ENCODE measurements at regions not wholly inside any gene's neighbourhood (a gene's known extent, or its start where the extent isn't known, plus 50 kb on each side); places are given as distances from the start of the nearest gene placed in this dataset.

DNA sequence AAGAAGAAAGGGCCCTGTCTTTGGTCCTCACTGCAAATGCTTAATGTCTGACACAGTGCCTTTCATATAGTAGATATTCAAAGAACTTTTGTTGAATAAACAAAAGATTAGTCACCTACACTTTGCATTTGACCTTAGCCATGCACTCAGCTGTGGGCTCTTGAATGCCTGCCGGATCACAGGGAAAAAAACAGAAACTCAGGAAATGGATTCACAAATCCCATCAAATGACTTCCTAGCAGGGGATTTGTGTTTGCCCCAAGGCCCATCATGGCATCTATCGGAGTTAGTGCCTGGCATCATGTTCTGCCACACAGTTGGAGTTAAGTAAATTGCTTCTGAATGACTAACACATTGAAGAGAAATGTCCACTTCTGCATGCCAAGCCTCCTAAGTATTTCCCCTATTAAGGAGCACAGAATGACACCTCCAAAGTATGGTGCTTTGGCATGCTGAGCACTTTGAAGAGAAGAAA, 72.3 kb upstream of the DST start:
- H3K27ac Mint-ChIP-seq, result no peak overlapping the region
- DNase-seq (no peak), ATAC-seq (no peak)
- ChIA-PET CTCF (interaction anchor here (1.3 kb wide), 1 partner anchor 136 kb away, joined by 4 read pairs; no protein-coding TSS in a partner anchor), POLR2A (no interaction called here)
- H3K4me3 Mint-ChIP-seq, result no peak overlapping the region
- no peaks in the 10 kb centered on the region for H3K36me3 Mint-ChIP-seq (ENCODE audit: low read depth)
- H3K27me3 Mint-ChIP-seq (ENCODE audit: low read depth), result peaks cover under 1% of the 10 kb centered on the region
- no peaks in the 10 kb centered on the region for H3K4me1 Mint-ChIP-seq (ENCODE audit: low read depth)
- no peaks in the 10 kb centered on the region for H3K9me3 Mint-ChIP-seq (ENCODE audit: insufficient read depth)

DNA sequence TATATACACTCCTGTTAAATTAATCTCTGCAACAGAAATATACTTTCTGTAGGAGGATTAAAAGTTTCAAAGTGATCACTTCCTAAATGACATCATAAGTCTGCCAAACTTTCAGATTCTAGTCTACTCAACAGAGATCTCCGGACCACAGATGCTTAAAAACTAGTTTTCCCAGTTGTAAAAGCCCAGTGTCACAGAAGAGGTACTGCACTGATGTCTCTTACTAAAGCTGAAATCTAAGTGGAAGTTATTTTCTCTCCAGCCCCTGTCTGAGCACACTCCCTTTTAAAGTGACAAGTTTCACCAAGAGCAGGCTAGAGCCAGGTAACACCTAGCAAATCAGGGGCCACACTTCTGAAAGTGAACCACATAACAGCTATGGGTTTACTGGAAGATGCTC, 71.6 kb upstream of the DST start:
- Mint-ChIP-seq H3K27ac (no peak overlapping the region), H3K27me3 (ENCODE audit: low read depth) (peaks cover 4% of the 10 kb centered on the region), H3K4me3 (no peak overlapping the region), H3K36me3 (ENCODE audit: low read depth) (no peaks in the 10 kb centered on the region), H3K9me3 (ENCODE audit: insufficient read depth) (no peaks in the 10 kb centered on the region), H3K4me1 (ENCODE audit: low read depth) (no peaks in the 10 kb centered on the region)
- ChIA-PET POLR2A (no interaction called here), CTCF (interaction anchor here (3.9 kb wide), 1 partner anchor 137 kb away, joined by 15 read pairs; no protein-coding TSS in a partner anchor)
- DNase-seq, result no peak
- ATAC-seq, result no peak

GRCh38 chr6:56713254-56713672, 70.6 kb upstream of the DST start:
- no peaks in the 10 kb centered on the region for H3K4me1 Mint-ChIP-seq (ENCODE audit: low read depth)
- ATAC-seq, result no peak
- H3K27me3 Mint-ChIP-seq (ENCODE audit: low read depth), result peaks cover 4% of the 10 kb centered on the region
- no peaks in the 10 kb centered on the region for H3K9me3 Mint-ChIP-seq (ENCODE audit: insufficient read depth)
- DNase-seq, result no peak
- CTCF ChIA-PET, result interaction anchor here (1.3 to 3.9 kb wide), 2 partner anchors 138 to 190 kb away, joined by 3 to 15 read pairs; no protein-coding TSS in a partner anchor
- H3K4me3 Mint-ChIP-seq, result no peak overlapping the region
- POLR2A ChIA-PET, result no interaction called here
- no peak overlapping the region for H3K27ac Mint-ChIP-seq
- no peaks in the 10 kb centered on the region for H3K36me3 Mint-ChIP-seq (ENCODE audit: low read depth)

- no peaks in the 10 kb centered on the region for H3K36me3 Mint-ChIP-seq (ENCODE audit: low read depth)
- no peaks in the 10 kb centered on the region for H3K9me3 Mint-ChIP-seq (ENCODE audit: insufficient read depth)
- no peak for ATAC-seq
- CTCF ChIA-PET, result interaction anchor here (2.0 to 3.9 kb wide), 3 partner anchors 13 to 606 kb away, joined by 7 to 15 read pairs (median 13); partner anchors contain the start of gene PRIM2
- DNase-seq, result no peak
- H3K27ac Mint-ChIP-seq, result no peak overlapping the region
- H3K4me1 Mint-ChIP-seq (ENCODE audit: low read depth), result no peaks in the 10 kb centered on the region
- no peak overlapping the region for H3K4me3 Mint-ChIP-seq
- peaks cover 4% of the 10 kb centered on the region for H3K27me3 Mint-ChIP-seq (ENCODE audit: low read depth)
- POLR2A ChIA-PET, result no interaction called here
Measured at GRCh38 chr6:56710967-56711366, 68.3 kb upstream of the DST start.

DNA sequence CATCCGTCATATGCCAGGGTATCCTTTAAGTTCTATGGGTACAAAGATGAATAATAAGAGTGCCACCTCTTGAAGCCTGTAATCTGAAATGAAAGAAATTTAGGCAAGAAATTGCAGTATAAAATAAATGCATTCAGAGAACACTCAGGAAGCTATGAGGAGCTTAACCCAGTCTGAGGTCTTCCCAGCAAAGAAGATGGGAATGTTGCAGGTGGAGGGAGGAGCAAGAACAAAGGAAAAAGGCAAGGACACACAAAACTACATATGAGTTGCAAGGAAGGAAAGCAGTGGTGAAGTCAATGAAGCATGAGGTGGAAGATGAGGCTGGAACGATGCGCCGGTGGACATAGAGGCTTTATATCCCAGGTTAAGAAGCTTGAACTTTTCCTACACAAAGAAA, 67.0 kb upstream of the DST start:
- Mint-ChIP-seq H3K27me3 (ENCODE audit: low read depth) (peaks cover 4% of the 10 kb centered on the region), H3K36me3 (ENCODE audit: low read depth) (no peaks in the 10 kb centered on the region), H3K4me1 (ENCODE audit: low read depth) (no peaks in the 10 kb centered on the region), H3K4me3 (no peak overlapping the region), H3K27ac (no peak overlapping the region), H3K9me3 (ENCODE audit: insufficient read depth) (no peaks in the 10 kb centered on the region)
- ChIA-PET POLR2A (no interaction called here), CTCF (interaction anchor here (1.1 to 3.2 kb wide), 4 partner anchors 12 to 607 kb away, joined by 3 to 13 read pairs (median 6); partner anchors contain the start of gene PRIM2)
- DNase-seq, result no peak
- ATAC-seq, result no peak

DNA sequence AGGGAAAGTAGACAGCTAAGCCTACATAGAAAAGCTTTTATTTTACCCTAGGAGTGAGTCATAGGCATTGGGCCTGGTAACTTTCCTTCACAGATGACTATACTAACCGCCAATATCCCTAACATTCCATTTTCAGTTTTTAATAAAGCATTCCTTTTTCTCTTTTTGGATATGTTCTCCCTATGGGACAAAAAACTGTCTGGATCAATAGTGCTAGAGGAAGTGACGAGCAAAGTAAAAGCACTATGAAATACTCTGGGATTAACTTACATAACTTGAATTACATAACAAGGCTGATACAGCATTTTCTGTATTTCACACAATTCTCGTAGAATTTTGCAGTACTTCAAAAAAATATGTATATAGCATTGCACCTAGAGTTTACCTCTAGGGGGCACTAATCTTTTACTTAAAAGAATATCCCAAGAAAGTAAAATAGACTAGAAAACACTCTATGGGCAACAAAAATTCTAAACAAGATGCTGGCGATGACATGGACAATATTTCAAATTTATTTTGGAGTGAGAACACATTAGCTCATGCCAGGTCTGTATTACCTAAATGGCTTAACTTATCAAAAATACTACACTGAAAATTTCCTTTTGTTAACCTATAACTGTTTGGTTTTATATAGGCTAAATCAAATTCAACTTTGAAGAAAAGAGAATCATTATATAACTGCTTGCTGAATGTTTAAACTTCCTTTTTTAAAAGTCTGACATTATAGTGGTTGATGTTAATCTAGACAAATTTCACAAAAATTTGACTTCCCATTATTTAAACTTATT, 66.3 kb upstream of the DST start:
- Mint-ChIP-seq H3K27me3 (ENCODE audit: low read depth) (peaks cover 4% of the 10 kb centered on the region), H3K36me3 (ENCODE audit: low read depth) (no peaks in the 10 kb centered on the region), H3K4me1 (ENCODE audit: low read depth) (no peaks in the 10 kb centered on the region), H3K4me3 (no peak overlapping the region), H3K27ac (no peak overlapping the region), H3K9me3 (ENCODE audit: insufficient read depth) (no peaks in the 10 kb centered on the region)
- ATAC-seq, result no peak
- CTCF ChIA-PET, result interaction anchor here (1.1 to 3.2 kb wide), 5 partner anchors 11 to 608 kb away, joined by 3 to 13 read pairs (median 6); partner anchors contain the start of gene PRIM2
- no peak for DNase-seq
- POLR2A ChIA-PET, result no interaction called here

- Mint-ChIP-seq H3K27ac (no peak overlapping the region), H3K4me3 (no peak overlapping the region), H3K9me3 (ENCODE audit: insufficient read depth) (no peaks in the 10 kb centered on the region), H3K4me1 (ENCODE audit: low read depth) (no peaks in the 10 kb centered on the region), H3K27me3 (ENCODE audit: low read depth) (peaks cover 6% of the 10 kb centered on the region), H3K36me3 (ENCODE audit: low read depth) (no peaks in the 10 kb centered on the region)
- CTCF ChIA-PET, result interaction anchor here (0.9 kb wide), 1 partner anchor 145 kb away, joined by 3 read pairs; no protein-coding TSS in a partner anchor
- ATAC-seq, result no peak
- no peak for DNase-seq
- POLR2A ChIA-PET, result no interaction called here
Measured at GRCh38 chr6:56706981-56707726, 64.5 kb upstream of the DST start.

- H3K4me1 Mint-ChIP-seq (ENCODE audit: low read depth), result no peaks in the 10 kb centered on the region
- DNase-seq (no peak), ATAC-seq (no peak)
- H3K27ac Mint-ChIP-seq, result no peak overlapping the region
- H3K9me3 Mint-ChIP-seq (ENCODE audit: insufficient read depth), result no peaks in the 10 kb centered on the region
- H3K27me3 Mint-ChIP-seq (ENCODE audit: low read depth), result peaks cover 3% of the 10 kb centered on the region
- ChIA-PET POLR2A (no interaction called here), CTCF (interaction anchor here (0.7 to 3.1 kb wide), 7 partner anchors 9 to 175 kb away, joined by 3 to 13 read pairs (median 4); no protein-coding TSS in a partner anchor)
- no peaks in the 10 kb centered on the region for H3K36me3 Mint-ChIP-seq (ENCODE audit: low read depth)
- H3K4me3 Mint-ChIP-seq, result no peak overlapping the region
Measured at GRCh38 chr6:56699066-56699654, 56.5 kb upstream of the DST start.

DNA sequence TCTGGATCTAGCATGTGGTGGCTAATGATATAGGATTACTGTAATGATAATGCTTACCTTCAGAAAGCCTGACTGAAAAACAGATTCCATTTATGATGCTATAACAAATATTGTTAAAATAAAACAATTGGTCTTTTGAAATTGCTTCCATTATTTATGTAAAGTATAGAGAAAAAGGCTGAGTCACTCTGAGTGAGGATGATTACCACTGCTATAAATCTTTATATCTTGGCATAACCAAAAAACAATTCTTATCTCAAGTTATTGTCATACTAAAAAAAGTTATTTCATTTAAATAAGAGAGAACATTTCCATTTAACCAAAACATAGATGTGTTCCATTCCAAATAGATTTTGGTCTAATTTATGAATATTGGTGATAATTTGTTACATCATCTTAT, 53.0 kb upstream of the DST start:
- Mint-ChIP-seq H3K4me1 (ENCODE audit: low read depth) (no peaks in the 10 kb centered on the region), H3K9me3 (ENCODE audit: insufficient read depth) (no peaks in the 10 kb centered on the region), H3K4me3 (no peak overlapping the region), H3K27me3 (ENCODE audit: low read depth) (peaks cover 6% of the 10 kb centered on the region), H3K27ac (no peak overlapping the region), H3K36me3 (ENCODE audit: low read depth) (no peaks in the 10 kb centered on the region)
- ChIA-PET CTCF (no interaction called here), POLR2A (no interaction called here)
- DNase-seq, result no peak
- no peak for ATAC-seq

- Mint-ChIP-seq H3K4me3 (no peak overlapping the region), H3K27ac (no peak overlapping the region), H3K4me1 (ENCODE audit: low read depth) (no peaks in the 10 kb centered on the region), H3K9me3 (ENCODE audit: insufficient read depth) (no peaks in the 10 kb centered on the region), H3K36me3 (ENCODE audit: low read depth) (no peaks in the 10 kb centered on the region), H3K27me3 (ENCODE audit: low read depth) (peaks cover 11% of the 10 kb centered on the region)
- ChIA-PET CTCF (no interaction called here), POLR2A (no interaction called here)
- no peak for ATAC-seq
- no peak for DNase-seq
Measured at GRCh38 chr6:56694002-56694401, 51.3 kb upstream of the DST start.

- CTCF ChIA-PET, result no interaction called here
- H3K27ac Mint-ChIP-seq, result no peak overlapping the region
Measured at GRCh38 chr6:56693246-56693607, 50.5 kb upstream of the DST start.

More at GRCh38 chr6:56693246-56693607, 50.5 kb upstream of the DST start:
- POLR2A ChIA-PET, result no interaction called here
- H3K9me3 Mint-ChIP-seq (ENCODE audit: insufficient read depth), result no peaks in the 10 kb centered on the region
- H3K4me3 Mint-ChIP-seq, result no peak overlapping the region
- H3K27me3 Mint-ChIP-seq (ENCODE audit: low read depth), result peaks cover 11% of the 10 kb centered on the region
- ATAC-seq, result no peak
- DNase-seq, result no peak
- H3K36me3 Mint-ChIP-seq (ENCODE audit: low read depth), result no peaks in the 10 kb centered on the region
- H3K4me1 Mint-ChIP-seq (ENCODE audit: low read depth), result no peaks in the 10 kb centered on the region
